Kidney epithelial cell (primary cell): ENCODE measurements at regions not wholly inside any gene's neighbourhood (a gene's known extent, or its start where the extent isn't known, plus 50 kb on each side); places are given as distances from the start of the nearest gene placed in this dataset.
A peak's percentile ranks its signal among the peaks of the same experiment; 100 is the strongest.
"Not testable (repeated sequence)": the region's sequence is repeated elsewhere in the genome, so short reads cannot be mapped to it uniquely, and the experiment has no call there.

Source experiments
- DNase-seq: peaks from one replicate; pipeline ENCODE4 v3.0.0-alpha.2; 2010; ENCODE audit warnings: low read depth
- H3K27me3 ChIP-seq: 2 replicates; pipeline ENCODE4 v1.6.0; 2011; ENCODE audit warnings: low read length; ENCODE audit not compliant: control insufficient read depth, insufficient read depth
- H3K36me3 ChIP-seq: 2 replicates; pipeline ENCODE4 v1.5.1; 2011; ENCODE audit warnings: low read length; ENCODE audit not compliant: control insufficient read depth, insufficient read depth
- H3K4me3 ChIP-seq: 2 replicates; pipeline ENCODE4 v1.5.1; 2011; ENCODE audit warnings: low read depth, mild to moderate bottlenecking, control low read depth, low read length
- TF ChIP-seq, protein P1 (sequence below): IDR thresholded peaks from 2 replicates; pipeline ENCODE4 v1.5.1; 2011; ENCODE audit warnings: mild to moderate bottlenecking, moderate library complexity, low read length, control low read depth, inconsistent platforms; ENCODE audit not compliant: insufficient read depth, poor library complexity, severe bottlenecking

DNA sequence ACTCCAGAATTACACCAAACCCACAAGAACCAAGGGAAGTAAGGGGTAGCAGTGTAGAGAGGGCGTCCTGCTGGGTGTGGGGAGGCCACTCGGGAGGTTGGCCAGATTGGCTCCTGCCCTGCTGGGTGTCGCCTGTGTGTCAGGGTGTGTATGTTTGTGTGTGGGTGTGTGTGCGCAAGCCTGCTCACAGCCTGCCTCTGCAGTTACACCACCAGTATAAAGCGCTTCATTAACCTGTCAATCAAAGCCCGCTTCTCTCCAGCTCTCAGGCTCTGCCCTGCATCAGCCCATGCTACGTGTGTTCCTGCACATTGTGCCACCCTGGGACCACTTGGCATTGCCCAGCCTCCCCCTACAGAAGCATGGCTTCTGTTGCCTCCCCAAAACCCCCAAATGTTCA lies 83.3 kb upstream of the PAX2 start:
- DNase-seq = peak; percentile 26
- no peak overlapping the region for H3K4me3 ChIP-seq
- no peaks in the 10 kb centered on the region for H3K36me3 ChIP-seq
- H3K27me3 ChIP-seq = peaks cover 49% of the 10 kb centered on the region
- TF ChIP-seq, protein P1, sequence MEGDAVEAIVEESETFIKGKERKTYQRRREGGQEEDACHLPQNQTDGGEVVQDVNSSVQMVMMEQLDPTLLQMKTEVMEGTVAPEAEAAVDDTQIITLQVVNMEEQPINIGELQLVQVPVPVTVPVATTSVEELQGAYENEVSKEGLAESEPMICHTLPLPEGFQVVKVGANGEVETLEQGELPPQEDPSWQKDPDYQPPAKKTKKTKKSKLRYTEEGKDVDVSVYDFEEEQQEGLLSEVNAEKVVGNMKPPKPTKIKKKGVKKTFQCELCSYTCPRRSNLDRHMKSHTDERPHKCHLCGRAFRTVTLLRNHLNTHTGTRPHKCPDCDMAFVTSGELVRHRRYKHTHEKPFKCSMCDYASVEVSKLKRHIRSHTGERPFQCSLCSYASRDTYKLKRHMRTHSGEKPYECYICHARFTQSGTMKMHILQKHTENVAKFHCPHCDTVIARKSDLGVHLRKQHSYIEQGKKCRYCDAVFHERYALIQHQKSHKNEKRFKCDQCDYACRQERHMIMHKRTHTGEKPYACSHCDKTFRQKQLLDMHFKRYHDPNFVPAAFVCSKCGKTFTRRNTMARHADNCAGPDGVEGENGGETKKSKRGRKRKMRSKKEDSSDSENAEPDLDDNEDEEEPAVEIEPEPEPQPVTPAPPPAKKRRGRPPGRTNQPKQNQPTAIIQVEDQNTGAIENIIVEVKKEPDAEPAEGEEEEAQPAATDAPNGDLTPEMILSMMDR = no peak

DNA sequence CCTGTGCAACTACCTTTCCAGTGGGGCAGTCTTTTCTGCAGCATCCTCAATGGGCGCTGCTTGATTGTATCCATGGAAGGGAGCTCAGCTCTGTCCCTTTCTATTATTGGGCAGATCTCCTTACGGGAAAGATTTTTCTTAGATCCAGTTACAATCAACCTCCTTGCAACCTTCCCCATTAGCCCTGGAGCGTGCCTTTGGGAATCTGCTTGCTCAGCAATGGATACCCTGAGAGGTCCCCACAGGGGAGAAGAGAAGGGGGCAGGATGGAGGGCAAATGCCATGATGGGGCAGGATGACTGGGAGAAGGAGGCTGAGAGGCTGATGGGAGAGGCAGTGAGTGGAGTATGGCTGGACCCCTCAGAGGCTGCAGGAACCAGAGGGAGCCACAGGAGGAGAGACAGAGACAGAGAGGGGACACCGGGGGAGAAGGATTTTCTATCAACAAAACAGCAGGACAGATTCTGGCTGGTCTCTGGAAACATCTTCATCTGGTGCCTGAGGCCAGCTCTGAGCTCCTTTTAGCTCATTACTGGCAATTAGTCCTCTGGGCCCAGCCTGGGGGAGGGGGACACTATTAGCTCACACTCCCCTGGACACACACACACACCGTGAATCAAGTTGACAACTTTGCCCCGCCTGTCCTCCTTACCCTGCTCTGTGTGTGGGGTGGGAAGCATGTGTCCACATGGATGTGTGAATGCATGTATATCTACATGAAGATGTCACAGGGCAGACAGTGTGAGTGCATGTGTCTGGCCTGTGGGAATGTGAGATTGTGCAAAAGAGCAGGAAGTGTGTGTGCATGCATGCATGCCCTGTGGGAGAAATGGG lies 80.8 kb upstream of the PAX2 start:
- Histone ChIP-seq H3K27me3 (peaks cover 46% of the 10 kb centered on the region), H3K4me3 (no peak overlapping the region), H3K36me3 (no peaks in the 10 kb centered on the region)
- DNase-seq = no peak
- TF ChIP-seq, protein P1 = no peak

DNA sequence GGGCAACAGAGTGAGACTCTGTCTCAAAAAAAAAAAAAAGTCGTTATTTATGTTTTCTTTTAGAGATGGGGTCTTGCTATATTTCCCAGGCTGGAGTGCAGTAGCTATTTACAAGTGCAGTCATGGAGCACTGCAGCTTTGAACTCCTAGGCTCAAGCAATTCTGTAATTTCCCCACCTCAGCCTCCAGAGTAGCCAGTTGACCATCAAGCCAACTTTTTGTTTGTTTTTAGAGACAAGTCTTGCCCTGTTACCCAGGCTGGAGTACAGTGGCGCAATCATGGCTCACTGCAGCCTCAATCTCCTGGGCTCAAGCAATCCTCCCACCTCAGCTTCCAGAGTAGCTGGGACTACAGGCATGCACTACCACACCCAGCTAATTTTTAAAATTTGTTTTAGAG lies 78.7 kb upstream of the PAX2 start:
- H3K36me3 ChIP-seq, DNase-seq, H3K4me3 ChIP-seq: not testable (repeated sequence)
- H3K27me3 ChIP-seq = peaks cover 51% of the 10 kb centered on the region

DNA sequence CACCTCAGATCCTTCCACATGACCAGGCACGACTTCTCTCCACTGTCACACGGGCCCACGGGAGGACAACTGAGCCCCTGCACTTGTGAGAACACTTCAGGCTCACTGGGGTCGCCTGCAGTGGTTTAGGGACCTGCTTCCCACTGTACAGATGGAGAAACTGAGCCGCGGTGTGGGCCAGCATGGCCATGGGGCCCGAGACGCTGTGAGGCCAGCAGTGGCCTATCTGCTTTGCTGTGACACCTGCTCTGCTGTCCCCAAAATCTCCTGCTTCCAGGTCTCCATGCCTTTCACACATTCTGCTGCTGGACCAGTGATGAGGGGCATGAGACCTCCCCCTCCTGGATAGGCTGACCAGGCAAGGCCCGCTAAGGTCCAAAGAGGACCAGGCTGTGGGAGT lies 75.8 kb upstream of the PAX2 start:
- peaks cover 56% of the 10 kb centered on the region for H3K27me3 ChIP-seq
- H3K4me3 ChIP-seq = no peak overlapping the region
- TF ChIP-seq, protein P1 = no peak
- no peak for DNase-seq
- H3K36me3 ChIP-seq = no peaks in the 10 kb centered on the region

DNA sequence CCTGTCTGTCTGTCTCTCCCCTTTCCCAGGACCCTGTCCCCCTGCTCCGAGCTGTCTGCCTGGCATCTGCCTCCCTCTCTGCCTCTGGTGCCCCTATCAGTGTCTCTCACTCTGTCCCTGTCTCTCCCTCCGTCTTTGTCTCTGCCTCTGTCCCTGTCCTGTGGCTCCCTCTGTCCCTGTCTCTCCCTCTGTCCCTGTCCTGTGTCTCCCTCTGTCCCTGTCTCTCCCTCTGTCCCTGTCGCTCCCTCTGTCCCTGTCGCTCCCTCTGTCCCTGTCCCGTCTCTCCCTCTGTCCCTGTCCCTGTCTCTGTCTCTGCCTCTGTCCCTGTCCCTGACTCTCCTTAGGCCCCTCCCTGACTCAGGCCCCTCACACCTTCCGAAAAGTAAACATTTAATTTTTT lies 75.0 kb upstream of the PAX2 start:
- Histone ChIP-seq H3K36me3 (no peaks in the 10 kb centered on the region), H3K27me3 (peaks cover 55% of the 10 kb centered on the region), H3K4me3 (no peak overlapping the region)
- TF ChIP-seq, protein P1 = no peak
- DNase-seq = no peak

DNA sequence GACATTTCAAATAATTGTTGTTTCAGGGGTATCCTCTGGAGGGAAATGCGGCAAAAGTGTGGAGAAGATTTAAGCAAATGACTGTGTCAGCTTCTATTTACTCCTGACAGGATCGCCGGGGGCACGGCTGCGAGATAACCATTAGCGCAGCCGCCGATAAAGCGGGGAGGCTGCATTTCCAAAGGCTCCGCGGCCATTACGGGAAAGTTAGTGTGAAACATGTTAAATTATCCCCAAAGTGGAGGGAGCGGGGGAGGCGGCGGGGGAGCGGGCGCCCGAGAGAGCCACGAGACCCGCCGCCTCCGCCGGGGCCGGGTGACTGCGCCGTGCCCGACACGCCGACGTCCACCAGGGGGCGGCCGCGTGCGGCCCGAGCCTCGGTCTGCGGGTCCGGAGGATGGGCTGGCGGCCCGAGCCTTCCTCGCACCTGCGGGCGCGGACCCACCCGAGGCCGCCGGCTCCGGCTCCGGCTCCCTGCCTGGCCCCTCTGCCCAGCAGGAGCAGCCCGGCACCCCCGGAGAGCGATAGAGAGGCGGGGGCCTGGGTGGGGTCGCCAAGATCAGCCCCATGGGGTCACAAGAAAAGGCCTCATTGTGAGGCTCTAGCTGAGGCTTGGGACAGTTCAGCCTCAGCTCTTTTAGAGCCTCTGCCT lies 74.4 kb upstream of the PAX2 start:
- Histone ChIP-seq H3K36me3 (no peaks in the 10 kb centered on the region), H3K4me3 (no peak overlapping the region), H3K27me3 (peaks cover 55% of the 10 kb centered on the region)
- no peak for DNase-seq
- TF ChIP-seq, protein P1 = peak; percentile 12
